Mesenchymal stem cell (in vitro differentiated cells and primary cell): ENCODE measurements at regions not wholly inside any gene's neighbourhood (a gene's known extent, or its start where the extent isn't known, plus 50 kb on each side); places are given as distances from the start of the nearest gene placed in this dataset.
A peak's percentile ranks its signal among the peaks of the same experiment; 100 is the strongest.

Experiments used
- DNase-seq: peaks from one replicate; pipeline ENCODE4 v3.0.0-alpha.2; 2013
- H2AFZ ChIP-seq: one replicate; pipeline ENCODE4 v1.6.1; 2013; ENCODE audit warnings: low read depth, mild to moderate bottlenecking, control low read depth, inconsistent platforms, low read length, moderate library complexity
- H2AK5ac ChIP-seq: 2 replicates; pipeline ENCODE4 v1.6.1; 2013; ENCODE audit warnings: low read length, moderate library complexity, mild to moderate bottlenecking, inconsistent platforms; ENCODE audit not compliant: severe bottlenecking
- H2BK120ac ChIP-seq: one replicate; pipeline ENCODE4 v1.6.1; 2013; ENCODE audit warnings: low read depth, mild to moderate bottlenecking, inconsistent platforms, low read length, moderate library complexity
- H2BK12ac ChIP-seq, 2 experiments: one replicate each; pipeline ENCODE4 v1.6.1; 2013; ENCODE audit warnings: inconsistent platforms in 2 of 2, low read length in 2 of 2, mild to moderate bottlenecking in 2 of 2, moderate library complexity in 2 of 2, control low read depth in 1 of 2
- H2BK15ac ChIP-seq: one replicate; pipeline ENCODE4 v1.6.1; 2013; ENCODE audit warnings: mild to moderate bottlenecking, low read depth, inconsistent platforms; ENCODE audit not compliant: poor library complexity, severe bottlenecking
- H2BK5ac ChIP-seq: 2 replicates; pipeline ENCODE4 v1.6.1; 2013; ENCODE audit warnings: low read depth, mild to moderate bottlenecking, low read length, control low read depth, inconsistent platforms; ENCODE audit not compliant: poor library complexity, severe bottlenecking
- H3K14ac ChIP-seq, 2 experiments: one replicate each; pipeline ENCODE4 v1.6.1; 2013; ENCODE audit warnings: inconsistent platforms in 2 of 2, low read length in 2 of 2, control low read depth in 1 of 2, mild to moderate bottlenecking in 1 of 2, moderate library complexity in 1 of 2
- H3K18ac ChIP-seq, 2 experiments: one replicate each; pipeline ENCODE4 v1.6.1; 2013; ENCODE audit warnings: inconsistent platforms in 2 of 2, low read length in 2 of 2, control low read depth in 1 of 2, low read depth in 1 of 2, mild to moderate bottlenecking in 1 of 2
- H3K23ac ChIP-seq, 2 experiments: one replicate each; pipeline ENCODE4 v1.6.1; 2013; ENCODE audit warnings: inconsistent platforms in 2 of 2, low read length in 2 of 2, mild to moderate bottlenecking in 2 of 2, moderate library complexity in 2 of 2, control low read depth in 1 of 2
- H3K27ac ChIP-seq: 2 replicates; pipeline ENCODE4 v1.5.1; 2013; ENCODE audit warnings: mild to moderate bottlenecking, moderate library complexity, low read length, control low read depth, inconsistent platforms; ENCODE audit not compliant: poor library complexity, severe bottlenecking
- H3K27me3 ChIP-seq, 2 experiments: 2 replicates each; pipeline versions ENCODE4 v1.6.1 to v1.7.0; 2013; ENCODE audit warnings: low read length in 2 of 2, mild to moderate bottlenecking in 2 of 2, moderate library complexity in 2 of 2, control low read depth in 1 of 2, inconsistent platforms in 1 of 2; ENCODE audit not compliant: control insufficient read depth in 1 of 2, insufficient read depth in 1 of 2
- H3K36me3 ChIP-seq, 2 experiments: 2 replicates each; pipeline versions ENCODE4 v1.6.1 to v1.7.0; 2013; ENCODE audit warnings: low read length in 2 of 2, control low read depth in 1 of 2, inconsistent platforms in 1 of 2, low read depth in 1 of 2, mild to moderate bottlenecking in 1 of 2; ENCODE audit not compliant: insufficient read depth in 2 of 2, control insufficient read depth in 1 of 2
- H3K4ac ChIP-seq, 2 experiments: one replicate each; pipeline ENCODE4 v1.6.1; 2013; ENCODE audit warnings: inconsistent platforms in 2 of 2, low read length in 2 of 2, mild to moderate bottlenecking in 2 of 2, moderate library complexity in 2 of 2, control low read depth in 1 of 2, low read depth in 1 of 2
- H3K4me1 ChIP-seq: 2 replicates; pipeline ENCODE4 v1.6.1; 2013; ENCODE audit warnings: low read depth, low read length, control low read depth; ENCODE audit not compliant: control insufficient read depth, insufficient read depth
- H3K4me2 ChIP-seq: 2 replicates; pipeline ENCODE4 v1.6.1; 2013; ENCODE audit warnings: low read length, mild to moderate bottlenecking, inconsistent platforms; ENCODE audit not compliant: poor library complexity, severe bottlenecking
- H3K4me3 ChIP-seq, 2 experiments: 2 replicates each; pipeline versions ENCODE4 v1.5.1 to v1.7.0; 2013; ENCODE audit warnings: low read length in 2 of 2, mild to moderate bottlenecking in 2 of 2, control low read depth in 1 of 2, low read depth in 1 of 2; ENCODE audit not compliant: insufficient read depth in 1 of 2
- H3K79me1 ChIP-seq: replicated peaks from 2 replicates; pipeline ENCODE4 v1.6.1; 2013; ENCODE audit warnings: mild to moderate bottlenecking, control low read depth, low read length, inconsistent platforms; ENCODE audit not compliant: poor library complexity, severe bottlenecking
- H3K9ac ChIP-seq: 2 replicates; pipeline ENCODE4 v1.7.0; 2013; ENCODE audit warnings: mild to moderate bottlenecking, low read length, moderate library complexity
- H3K9me3 ChIP-seq: 2 replicates; pipeline ENCODE4 v1.7.0; 2013; ENCODE audit warnings: mild to moderate bottlenecking, low read length; ENCODE audit not compliant: control insufficient read depth
- H4K8ac ChIP-seq: one replicate; pipeline ENCODE4 v1.6.1; 2013; ENCODE audit warnings: inconsistent platforms, mild to moderate bottlenecking, low read length, moderate library complexity
- H4K91ac ChIP-seq: one replicate; pipeline ENCODE4 v1.6.1; 2013; ENCODE audit warnings: mild to moderate bottlenecking, low read length, inconsistent platforms
- whole genome bisulfite sequencing: methylation state at CpG from one replicate; pipeline ENCODE4 v1.1.7; 2013; ENCODE audit warnings: mixed read lengths; 5-methylcytosine and 5-hydroxymethylcytosine counted together

DNA sequence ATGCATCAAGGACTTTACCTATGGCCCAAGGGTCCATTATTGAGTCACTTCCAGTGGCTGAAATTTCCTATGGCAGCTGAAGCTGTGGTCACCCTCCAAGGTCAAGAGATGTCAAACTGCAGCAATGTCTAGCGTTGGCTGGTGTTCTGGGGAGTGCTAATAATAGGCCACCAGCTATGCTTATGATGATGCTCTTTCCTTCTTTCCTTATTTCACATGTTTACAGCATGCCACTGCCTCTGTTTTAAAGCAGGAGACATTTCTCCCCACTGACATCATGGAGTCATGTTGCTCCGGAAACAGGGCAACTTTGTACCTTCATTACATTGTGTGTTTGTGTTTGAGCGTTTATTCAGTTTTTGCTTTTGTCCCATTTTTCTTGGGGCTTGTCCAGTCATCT, 62.6 kb upstream of the CYYR1 start:
- peaks cover 17% of the 10 kb centered on the region for H3K9me3 ChIP-seq
- no peak overlapping the region for H2BK15ac ChIP-seq
- WGBS = 49% methylated on average over 3 of the region's 3 CpGs
- H3K23ac ChIP-seq = no peak overlapping the region
- no peak overlapping the region for H2BK5ac ChIP-seq
- no peak overlapping the region for H4K91ac ChIP-seq
- H3K36me3 ChIP-seq = no peaks in the 10 kb centered on the region
- H3K9ac ChIP-seq = no peak overlapping the region
- H3K14ac ChIP-seq = no peak overlapping the region
- H3K79me1 ChIP-seq = no peaks in the 10 kb centered on the region
- H3K4me1 ChIP-seq = no peaks in the 10 kb centered on the region
- H3K27me3 ChIP-seq = no peaks in the 10 kb centered on the region
- no peak overlapping the region for H3K18ac ChIP-seq
- H3K4me2 ChIP-seq = no peak overlapping the region
- H3K4ac ChIP-seq = no peak overlapping the region
- DNase-seq = peak; percentile 48
- H3K27ac ChIP-seq = no peak overlapping the region
- no peak overlapping the region for H4K8ac ChIP-seq
- no peak overlapping the region for H2AK5ac ChIP-seq
- H2BK12ac ChIP-seq = no peak overlapping the region
- no peak overlapping the region for H2AFZ ChIP-seq
- H2BK120ac ChIP-seq = no peak overlapping the region
- H3K4me3 ChIP-seq = no peak overlapping the region

DNA sequence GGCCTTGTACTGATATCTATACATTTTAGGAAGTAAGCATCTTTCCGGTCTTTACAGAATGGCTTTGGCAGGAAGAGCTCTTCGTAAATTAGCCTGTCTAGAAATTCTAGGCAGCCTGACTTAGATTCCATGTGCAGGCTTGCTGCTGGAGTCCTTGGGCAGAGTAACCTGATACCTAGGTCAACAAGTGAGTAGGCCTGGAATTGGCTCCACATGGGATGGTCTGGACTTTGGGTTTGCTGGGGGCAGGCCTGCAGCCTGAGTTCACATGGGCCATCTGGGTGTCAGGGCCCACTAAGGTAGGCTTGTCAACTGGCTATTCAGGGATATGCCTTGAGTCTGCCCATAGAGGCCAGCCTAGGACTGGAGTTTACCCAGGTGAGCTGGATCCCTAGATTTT, 59.6 kb upstream of the CYYR1 start:
- Histone ChIP-seq H3K18ac (no peak overlapping the region), H4K91ac (no peak overlapping the region), H2AFZ (no peak overlapping the region), H3K14ac (no peak overlapping the region), H2BK12ac (no peak overlapping the region), H2BK15ac (no peak overlapping the region), H3K4me3 (peak overlapping the region in 1 of 2 experiments; percentile 19), H3K79me1 (no peaks in the 10 kb centered on the region), H2AK5ac (no peak overlapping the region), H3K9me3 (peaks cover 17% of the 10 kb centered on the region), H3K9ac (no peak overlapping the region), H3K27me3 (no peaks in the 10 kb centered on the region), H4K8ac (no peak overlapping the region), H3K27ac (no peak overlapping the region), H2BK5ac (no peak overlapping the region), H2BK120ac (no peak overlapping the region), H3K4me2 (no peak overlapping the region), H3K4ac (no peak overlapping the region), H3K23ac (no peak overlapping the region), H3K36me3 (no peaks in the 10 kb centered on the region), H3K4me1 (no peaks in the 10 kb centered on the region)
- 43% methylated on average over 2 of the region's 2 CpGs for WGBS
- no peak for DNase-seq

DNA sequence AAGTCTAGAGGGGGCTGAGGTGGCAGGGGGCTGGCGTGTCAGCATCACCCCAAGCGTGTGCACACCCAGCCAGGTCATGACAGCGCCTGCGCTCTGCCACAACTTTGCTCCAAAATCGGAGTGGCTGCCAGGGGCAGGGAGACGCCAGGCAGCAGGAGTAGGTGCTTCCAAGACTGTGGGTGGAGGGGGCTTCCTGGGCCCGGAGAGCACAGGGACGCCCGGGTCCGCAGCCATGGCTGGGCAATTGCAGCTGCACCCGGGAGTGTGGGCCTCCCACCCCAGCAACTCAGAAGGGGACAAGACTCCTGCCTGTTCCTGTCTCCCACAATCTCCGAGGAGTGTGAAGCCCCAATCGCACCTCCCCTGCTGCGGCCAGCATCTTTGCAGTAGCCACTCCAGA, 53.1 kb upstream of the CYYR1 start:
- H2AK5ac ChIP-seq = no peak overlapping the region
- no peak overlapping the region for H2BK15ac ChIP-seq
- H2BK120ac ChIP-seq = no peak overlapping the region
- no peak overlapping the region for H3K4ac ChIP-seq
- no peak overlapping the region for H2BK12ac ChIP-seq
- no peaks in the 10 kb centered on the region for H3K4me1 ChIP-seq
- H4K91ac ChIP-seq = no peak overlapping the region
- no peak overlapping the region for H3K23ac ChIP-seq
- H3K4me2 ChIP-seq = no peak overlapping the region
- peaks cover 9% of the 10 kb centered on the region for H3K9me3 ChIP-seq
- no peak overlapping the region for H3K4me3 ChIP-seq
- H3K79me1 ChIP-seq = no peaks in the 10 kb centered on the region
- 82% methylated on average over 13 of the region's 14 CpGs for WGBS
- H3K14ac ChIP-seq = no peak overlapping the region
- no peak overlapping the region for H4K8ac ChIP-seq
- H3K27me3 ChIP-seq = no peaks in the 10 kb centered on the region
- H3K36me3 ChIP-seq = no peaks in the 10 kb centered on the region
- no peak for DNase-seq
- H2AFZ ChIP-seq = no peak overlapping the region
- no peak overlapping the region for H3K9ac ChIP-seq
- H3K27ac ChIP-seq = no peak overlapping the region
- no peak overlapping the region for H2BK5ac ChIP-seq
- no peak overlapping the region for H3K18ac ChIP-seq

DNA sequence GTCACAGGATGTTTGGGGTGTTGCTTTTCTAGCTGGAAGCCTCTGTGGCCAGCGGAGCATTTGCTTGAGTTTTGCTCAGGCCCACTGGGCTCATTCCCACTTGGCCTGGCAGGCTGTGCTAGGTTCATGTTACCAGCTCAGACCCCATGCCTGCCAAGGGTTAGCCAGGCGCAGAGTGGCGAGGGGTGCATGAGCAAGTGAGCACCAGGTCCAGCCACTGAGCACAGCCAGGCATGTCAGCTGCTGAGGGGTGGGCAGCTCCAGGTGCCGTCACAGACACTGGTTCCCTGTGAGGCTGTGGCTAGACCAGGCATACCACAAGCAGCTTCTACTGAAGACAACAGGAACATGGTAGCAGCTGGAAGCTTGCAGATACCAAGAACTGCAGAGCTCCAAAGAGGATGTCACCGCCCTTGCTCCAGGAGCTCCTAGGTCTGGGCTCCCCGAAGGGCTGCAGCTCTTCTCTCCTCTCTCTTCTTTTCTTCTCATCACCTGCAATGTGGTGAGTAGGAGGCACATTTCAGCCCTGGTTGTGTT, 52.0 kb upstream of the CYYR1 start:
- 71% methylated on average over 4 of the region's 6 CpGs for WGBS
- Histone ChIP-seq H2AFZ (no peak overlapping the region), H2BK15ac (no peak overlapping the region), H2BK12ac (no peak overlapping the region), H2BK5ac (no peak overlapping the region), H3K27me3 (no peaks in the 10 kb centered on the region), H3K79me1 (no peaks in the 10 kb centered on the region), H3K36me3 (no peaks in the 10 kb centered on the region), H3K14ac (peak overlapping the region in 1 of 2 experiments; percentile 22), H2BK120ac (no peak overlapping the region), H3K4me2 (no peak overlapping the region), H3K9me3 (peaks cover 9% of the 10 kb centered on the region), H3K9ac (no peak overlapping the region), H3K27ac (no peak overlapping the region), H3K23ac (no peak overlapping the region), H4K8ac (no peak overlapping the region), H3K4ac (no peak overlapping the region), H4K91ac (no peak overlapping the region), H3K4me3 (no peak overlapping the region), H2AK5ac (no peak overlapping the region), H3K4me1 (no peaks in the 10 kb centered on the region), H3K18ac (no peak overlapping the region)
- DNase-seq = no peak
